ENCODE measurements at regions not wholly inside any gene's neighbourhood (a gene's known extent, or its start where the extent isn't known, plus 50 kb on each side); places are given as distances from the start of the nearest gene placed in this dataset.
A peak's percentile ranks its signal among the peaks of the same experiment; 100 is the strongest.
"Not testable (repeated sequence)": the region's sequence is repeated elsewhere in the genome, so short reads cannot be mapped to it uniquely, and the experiment has no call there.

DNA sequence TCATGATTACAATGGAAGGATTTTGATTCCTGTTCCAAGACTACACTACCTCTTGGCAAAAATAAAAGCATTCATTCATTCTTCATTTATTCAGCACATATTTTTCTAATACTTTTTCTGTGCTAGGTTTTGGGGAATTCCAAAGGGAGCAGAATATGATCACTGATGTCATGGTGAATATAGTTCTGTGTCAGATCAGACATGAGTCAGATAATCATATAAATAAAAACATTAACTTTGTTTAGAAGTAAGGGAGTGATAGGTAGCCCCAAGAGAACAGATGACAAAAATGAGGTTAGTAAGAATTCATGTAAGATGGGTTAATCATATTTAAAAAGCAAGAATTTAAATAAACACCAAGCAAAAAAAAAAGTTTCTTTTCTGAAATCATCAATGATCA lies 94.1 kb upstream of the RANBP6 start:
- Histone ChIP-seq H3K4me1 (peaks cover 4 to 12% (median 9%) of the 10 kb centered on the region in 4 donors), H3K9me3 (no peaks in the 10 kb centered on the region), H3K27me3 (no peaks in the 10 kb centered on the region), H3K36me3 (no peaks in the 10 kb centered on the region), H3K4me3 (no peak overlapping the region), H3K27ac (replicated peaks in 1 of 4) (no peak overlapping the region)
- intact Hi-C loops (cut with DNase I) = no loop called here
- DNase-seq (ENCODE audit: extremely low spot score) = no peak
- TF ChIP-seq POLR2AphosphoS5 (IDR thresholded peaks at IDR 0.05) (no peak), EP300 (IDR thresholded peaks at IDR 0.05) (no peak), POLR2A (IDR thresholded peaks at IDR 0.05; ENCODE audit: low read depth) (no peak)
- TF ChIP-seq, protein P1, sequence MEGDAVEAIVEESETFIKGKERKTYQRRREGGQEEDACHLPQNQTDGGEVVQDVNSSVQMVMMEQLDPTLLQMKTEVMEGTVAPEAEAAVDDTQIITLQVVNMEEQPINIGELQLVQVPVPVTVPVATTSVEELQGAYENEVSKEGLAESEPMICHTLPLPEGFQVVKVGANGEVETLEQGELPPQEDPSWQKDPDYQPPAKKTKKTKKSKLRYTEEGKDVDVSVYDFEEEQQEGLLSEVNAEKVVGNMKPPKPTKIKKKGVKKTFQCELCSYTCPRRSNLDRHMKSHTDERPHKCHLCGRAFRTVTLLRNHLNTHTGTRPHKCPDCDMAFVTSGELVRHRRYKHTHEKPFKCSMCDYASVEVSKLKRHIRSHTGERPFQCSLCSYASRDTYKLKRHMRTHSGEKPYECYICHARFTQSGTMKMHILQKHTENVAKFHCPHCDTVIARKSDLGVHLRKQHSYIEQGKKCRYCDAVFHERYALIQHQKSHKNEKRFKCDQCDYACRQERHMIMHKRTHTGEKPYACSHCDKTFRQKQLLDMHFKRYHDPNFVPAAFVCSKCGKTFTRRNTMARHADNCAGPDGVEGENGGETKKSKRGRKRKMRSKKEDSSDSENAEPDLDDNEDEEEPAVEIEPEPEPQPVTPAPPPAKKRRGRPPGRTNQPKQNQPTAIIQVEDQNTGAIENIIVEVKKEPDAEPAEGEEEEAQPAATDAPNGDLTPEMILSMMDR (IDR thresholded peaks at IDR 0.05) = no peak

DNA sequence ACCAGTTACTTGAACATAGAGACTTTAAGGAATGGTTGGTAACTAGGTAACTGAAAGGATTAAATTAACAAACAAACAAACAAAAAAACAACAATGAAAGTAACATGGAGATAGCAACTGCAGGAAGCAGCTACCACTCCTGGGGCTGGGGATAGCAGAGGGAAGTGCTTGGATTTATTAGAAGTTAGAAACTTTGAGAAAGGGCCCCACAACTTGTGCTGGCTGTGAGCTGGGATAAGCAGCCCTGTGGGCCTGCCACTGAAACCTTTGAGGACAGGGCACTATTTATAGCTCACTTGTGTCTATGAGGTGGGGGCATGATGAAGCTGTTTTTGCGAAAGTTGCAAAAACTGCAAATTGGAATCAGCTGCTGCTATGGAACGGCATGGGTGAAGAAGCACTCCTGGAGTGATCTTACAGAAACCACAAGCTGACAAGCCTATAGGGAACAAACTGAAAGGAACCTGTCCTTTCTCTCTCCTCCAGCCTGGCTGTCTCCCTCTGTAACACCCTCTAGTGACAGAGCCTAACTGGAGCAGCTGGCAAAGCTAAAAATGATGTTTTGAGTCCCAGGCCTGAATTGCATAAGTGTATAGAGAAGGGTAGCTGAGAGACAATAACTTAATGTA lies 91.4 kb upstream of the RANBP6 start:
- Histone ChIP-seq H3K9me3 (no peaks in the 10 kb centered on the region), H3K4me3 (no peak overlapping the region), H3K36me3 (no peaks in the 10 kb centered on the region), H3K27ac (replicated peaks in 1 of 4) (no peak overlapping the region), H3K27me3 (no peaks in the 10 kb centered on the region), H3K4me1 (peaks cover 4 to 12% (median 9%) of the 10 kb centered on the region in 4 donors)
- 5% methylated on average over 2 of the region's 2 CpGs for WGBS
- TF ChIP-seq, protein P1 (IDR thresholded peaks at IDR 0.05) = peak; percentile 39 to 49 (median 45)
- TF ChIP-seq EP300 (IDR thresholded peaks at IDR 0.05) = no peak
- DNase-seq (ENCODE audit: extremely low spot score) = no peak
- intact Hi-C loops (cut with DNase I) = no loop called here

DNA sequence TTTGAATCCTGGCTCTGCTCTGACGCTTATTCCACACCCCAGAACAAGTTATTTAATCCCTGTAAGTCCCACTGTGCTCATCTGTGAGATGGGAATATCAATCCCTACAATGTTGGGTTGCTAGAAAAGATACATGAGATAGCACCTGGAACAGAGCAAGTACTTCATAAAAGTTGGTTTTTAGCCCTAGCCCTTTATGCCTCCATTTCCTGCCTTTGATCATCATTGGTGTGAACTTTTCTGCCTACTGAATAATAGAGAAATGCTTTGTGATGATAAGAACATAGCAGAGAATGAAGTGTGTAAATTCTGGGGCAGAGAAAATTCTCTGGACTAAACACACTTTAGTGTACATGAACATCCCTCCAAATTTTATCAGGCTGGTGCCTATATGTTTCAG lies 90.3 kb upstream of the RANBP6 start:
- Histone ChIP-seq H3K4me3 (no peak overlapping the region), H3K27ac (replicated peaks in 1 of 4) (no peak overlapping the region), H3K4me1 (peaks cover 4 to 12% (median 9%) of the 10 kb centered on the region in 4 donors), H3K9me3 (no peaks in the 10 kb centered on the region), H3K27me3 (no peaks in the 10 kb centered on the region), H3K36me3 (no peaks in the 10 kb centered on the region)
- no peak for DNase-seq (ENCODE audit: extremely low spot score)
- intact Hi-C loops (cut with DNase I) = no loop called here
- no peak for TF ChIP-seq POLR2AphosphoS5 (IDR thresholded peaks at IDR 0.05)
- 86% methylated on average over 1 of the region's 1 CpG for WGBS

DNA sequence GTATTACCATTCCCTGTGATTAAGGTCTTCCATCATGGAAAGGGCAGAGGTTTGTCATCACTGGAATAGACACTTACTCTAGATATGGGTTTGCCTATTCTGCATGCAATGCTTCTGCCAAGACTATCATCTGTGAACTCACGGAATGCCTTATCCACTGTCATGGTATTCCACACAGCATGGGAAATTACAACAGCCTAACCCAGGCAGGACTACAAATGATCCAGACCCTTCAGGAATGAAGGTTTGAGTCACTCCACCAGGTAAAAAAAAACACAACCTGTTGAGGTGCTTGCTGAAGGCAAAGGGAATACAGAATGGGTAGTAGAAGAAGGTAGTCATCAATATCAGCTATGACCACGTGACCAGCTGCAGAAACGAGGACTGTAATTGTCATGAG lies 89.0 kb upstream of the RANBP6 start:
- H3K36me3 ChIP-seq; H3K4me3 ChIP-seq; H3K27ac ChIP-seq (replicated peaks in 1 of 4); H3K9me3 ChIP-seq; H3K27me3 ChIP-seq; DNase-seq (ENCODE audit: extremely low spot score); intact Hi-C loops (cut with DNase I): not testable (repeated sequence)
- H3K4me1 ChIP-seq = peaks cover 4 to 12% (median 9%) of the 10 kb centered on the region in 4 donors
- WGBS = 66% methylated on average over 3 of the region's 3 CpGs

DNA sequence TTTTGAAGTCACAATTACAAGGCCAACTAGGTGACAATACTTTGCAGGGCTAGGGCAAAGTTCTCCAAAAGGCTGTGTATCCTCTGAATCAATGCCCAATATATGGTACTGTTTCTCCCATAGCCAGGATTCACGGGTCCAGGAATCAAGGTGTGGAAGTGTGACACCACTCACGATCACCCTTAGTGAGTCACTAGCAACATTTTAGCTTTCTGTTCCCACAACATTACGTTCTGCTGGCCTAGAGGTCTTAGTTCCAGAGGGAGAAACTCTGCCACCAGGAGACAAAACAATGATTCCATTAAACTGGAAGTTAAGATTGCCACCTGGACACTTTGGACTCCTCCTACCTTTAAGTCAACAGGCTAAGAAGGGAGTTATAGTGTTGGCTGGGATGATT lies 88.5 kb upstream of the RANBP6 start:
- intact Hi-C loops (cut with DNase I); DNase-seq (ENCODE audit: extremely low spot score); H3K36me3 ChIP-seq; H3K4me3 ChIP-seq; H3K27ac ChIP-seq (replicated peaks in 1 of 4); H3K27me3 ChIP-seq; H3K9me3 ChIP-seq: not testable (repeated sequence)
- H3K4me1 ChIP-seq = peaks cover 4 to 12% (median 9%) of the 10 kb centered on the region in 4 donors
- WGBS = 76% methylated on average over 3 of the region's 3 CpGs

DNA sequence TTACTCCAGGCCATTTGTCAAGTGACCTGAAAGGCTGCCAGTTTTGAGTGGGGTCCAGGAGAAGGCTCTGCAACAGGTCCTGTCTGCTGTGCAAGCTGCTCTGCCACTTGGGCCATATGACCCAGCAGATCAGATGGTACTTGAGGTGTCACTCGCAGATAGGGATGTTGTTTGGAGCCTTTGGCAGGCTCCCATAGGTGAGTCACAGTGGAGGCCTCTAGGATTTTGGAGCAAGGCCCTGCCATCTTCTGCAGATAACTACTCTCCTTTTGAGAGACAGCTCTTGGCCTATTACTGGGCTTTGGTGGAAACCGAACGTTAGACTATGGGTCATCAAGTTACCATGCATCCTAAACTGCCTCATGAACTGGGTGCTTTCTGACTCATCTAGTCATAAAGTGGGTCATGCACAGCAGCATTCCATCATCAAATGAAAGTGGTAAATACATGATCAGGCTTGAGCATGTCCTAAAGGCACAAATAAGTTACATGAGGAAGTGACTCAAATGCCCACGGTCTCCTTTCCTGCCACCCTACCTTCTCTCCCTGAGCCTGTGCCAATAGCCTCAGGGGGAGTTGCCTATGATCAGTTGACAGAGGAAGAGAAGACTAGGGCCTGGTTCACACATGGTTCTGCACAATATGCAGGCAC lies 87.0 kb upstream of the RANBP6 start:
- H3K9me3 ChIP-seq; H3K4me3 ChIP-seq; H3K36me3 ChIP-seq; H3K27ac ChIP-seq (replicated peaks in 1 of 4); H3K27me3 ChIP-seq; DNase-seq (ENCODE audit: extremely low spot score); intact Hi-C loops (cut with DNase I): not testable (repeated sequence)
- H3K4me1 ChIP-seq = peaks cover 4 to 12% (median 9%) of the 10 kb centered on the region in 4 donors
- WGBS = 93% methylated on average over 3 of the region's 4 CpGs

DNA sequence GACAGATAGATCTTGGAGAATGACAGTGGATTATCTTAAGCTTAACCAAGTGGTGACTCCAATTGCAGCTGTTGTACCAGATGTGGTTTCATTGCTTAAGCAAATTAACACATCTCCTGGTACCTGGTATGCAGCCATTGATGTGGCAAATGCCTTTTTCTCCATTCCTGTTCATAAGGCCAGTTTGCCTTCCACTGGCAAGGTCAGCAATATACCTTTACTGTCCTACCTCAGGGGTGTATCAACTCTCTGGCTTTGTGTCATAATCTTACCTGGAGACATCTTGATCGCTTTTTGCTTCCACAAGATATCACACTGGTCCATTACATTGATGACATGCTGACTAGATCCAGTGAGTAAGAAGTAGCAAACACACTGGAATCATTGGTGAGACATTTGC lies 86.3 kb upstream of the RANBP6 start:
- intact Hi-C loops (cut with DNase I); H3K4me1 ChIP-seq; H3K27ac ChIP-seq (replicated peaks in 1 of 4); H3K36me3 ChIP-seq; H3K9me3 ChIP-seq; H3K27me3 ChIP-seq; H3K4me3 ChIP-seq; DNase-seq (ENCODE audit: extremely low spot score): not testable (repeated sequence)
- WGBS = 89% methylated on average over 1 of the region's 1 CpG

DNA sequence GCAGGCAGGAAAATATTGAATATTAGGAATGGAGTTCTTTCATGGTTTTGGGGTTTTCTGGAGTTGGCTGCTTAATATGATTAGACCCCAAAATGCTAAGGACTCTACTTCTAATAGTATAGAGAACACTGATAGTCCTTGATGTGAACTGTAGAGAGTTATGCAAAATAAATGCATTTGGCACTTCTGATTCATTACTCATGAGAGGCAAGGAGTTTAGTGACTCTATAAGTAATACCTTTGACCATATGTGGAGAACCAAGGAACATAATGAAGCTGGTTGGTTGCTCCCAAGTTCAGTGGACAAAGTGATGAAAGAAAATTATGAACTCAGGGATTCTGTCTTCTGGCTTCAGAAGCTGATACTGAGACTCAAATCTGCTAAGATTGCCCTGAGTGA lies 83.9 kb upstream of the RANBP6 start:
- H3K36me3 ChIP-seq; H3K27ac ChIP-seq (replicated peaks in 1 of 4); DNase-seq (ENCODE audit: extremely low spot score); H3K27me3 ChIP-seq; intact Hi-C loops (cut with DNase I); H3K4me3 ChIP-seq; H3K4me1 ChIP-seq; H3K9me3 ChIP-seq: not testable (repeated sequence)
